Ovary (tissue), 7 donors: ENCODE measurements at regions not wholly inside any gene's neighbourhood (a gene's known extent, or its start where the extent isn't known, plus 50 kb on each side); places are given as distances from the start of the nearest gene placed in this dataset.

Source experiments
- DNase-seq, 5 donors: peaks; one replicate each; pipeline ENCODE4 v3.0.0-alpha.2; 2019 to 2020
- H3K27ac ChIP-seq, 2 donors: fragments of 200-600 bp; one replicate each; pipeline versions ENCODE4 v1.5.1 to v1.8.0; 2019 to 2022
- H3K27me3 ChIP-seq: fragments of 200-600 bp; one replicate; pipeline ENCODE4 v1.8.0; 2022
- H3K36me3 ChIP-seq: fragments of 200-600 bp; sonication (generic); one replicate; pipeline ENCODE4 v1.5.1; 2019
- H3K4me1 ChIP-seq: one replicate; pipeline ENCODE4 v1.8.1; 2013; ENCODE audit warnings: mild to moderate bottlenecking, moderate library complexity; ENCODE audit not compliant: insufficient read depth
- H3K4me3 ChIP-seq: fragments of 200-600 bp; sonication (generic); one replicate; pipeline ENCODE4 v1.5.1; 2017
- H3K9me3 ChIP-seq, 2 donors: fragments of 200-600 bp in 1 of 2; sonication (generic) in 1 of 2; one replicate each; pipeline versions ENCODE4 v1.5.1 to v1.8.1; 2013 to 2019; ENCODE audit warnings: mild to moderate bottlenecking in 1 of 2, moderate library complexity in 1 of 2
- CTCF ChIP-seq, 3 donors: fragments of 450-650 bp in 2 of 3; fragments of 200-600 bp in 1 of 3; IDR thresholded peaks; one replicate each; pipeline versions ENCODE4 v1.5.1 to v1.8.0; 2016 to 2022; ENCODE audit warnings: antibody characterized with exemption in 3 of 3, mild to moderate bottlenecking in 1 of 3
- EP300 ChIP-seq: sonication (generic); formaldehyde crosslinking; IDR thresholded peaks from one replicate; pipeline ENCODE4 v1.6.1; 2017; ENCODE audit warnings: antibody characterized with exemption
- POLR2A ChIP-seq: fragments of 450-650 bp; IDR thresholded peaks from one replicate; pipeline ENCODE4 v1.6.1; 2017; ENCODE audit warnings: antibody characterized with exemption, mild to moderate bottlenecking, moderate library complexity
- WGBS, 3 donors: extraction: QIAGEN DNeasy Blood & Tissue Kit in 1 of 3; methylation state at CpG; one replicate each; pipeline versions ENCODE4 v1.1.5 to v1.1.7; 2013 to 2017; 5-methylcytosine and 5-hydroxymethylcytosine counted together
- intact Hi-C, 4 donors: fragments of 100-400 bp; cut with DNase I; formaldehyde crosslinking; loops; one replicate each; pipeline versions ENCODE4 v1.11.0 to v1.15.1; 2022 to 2023
- donor health status: DM: no; HTN: no; CAD: no; lungs with moderate emphysema.
- donor health status: DM: no; HTN: no; CAD: no.
- donor health status: Bipolar disorder and iron deficiency.
- donor health status: DM: no; HTN: no; CAD: no.
- donor health status: DM: yes; HTN: yes; CAD: no.

- Histone ChIP-seq H3K27ac (no peak overlapping the region), H3K36me3 (no peaks in the 10 kb centered on the region), H3K9me3 (no peaks in the 10 kb centered on the region), H3K4me3 (no peak overlapping the region), H3K4me1 (no peaks in the 10 kb centered on the region), H3K27me3 (no peaks in the 10 kb centered on the region)
- intact Hi-C loops: no loop called here
- TF ChIP-seq POLR2A (no peak), EP300 (no peak), CTCF (IDR thresholded peaks at IDR 0.05) (no peak)
- WGBS, 3 donors: 20 to 47% (median 22%) methylated on average over 2 of the region's 2 CpGs
- DNase-seq: no peak
Observed at GRCh38 chr11:16555956-16556355, 182.5 kb upstream of the C11orf58 start.

- Histone ChIP-seq H3K4me3 (no peak overlapping the region), H3K27ac (no peak overlapping the region), H3K27me3 (no peaks in the 10 kb centered on the region), H3K36me3 (no peaks in the 10 kb centered on the region), H3K4me1 (no peaks in the 10 kb centered on the region), H3K9me3 (no peaks in the 10 kb centered on the region)
- TF ChIP-seq POLR2A (no peak), CTCF (IDR thresholded peaks at IDR 0.05) (no peak), EP300 (no peak)
- intact Hi-C loops: no loop called here
- 61 to 72% (median 64%) methylated on average over 2 of the region's 2 CpGs for WGBS, 3 donors
- no peak for DNase-seq
Observed at GRCh38 chr11:16554361-16554760, 184.1 kb upstream of the C11orf58 start.

GRCh38 chr11:16547879-16548278, 190.6 kb upstream of the C11orf58 start:
- no peak for DNase-seq
- H3K4me1 ChIP-seq: no peaks in the 10 kb centered on the region
- intact Hi-C loops: no loop called here
- 91 to 93% (median 92%) methylated on average over 4 of the region's 4 CpGs for WGBS, 3 donors
- TF ChIP-seq EP300 (no peak), POLR2A (no peak), CTCF (IDR thresholded peaks at IDR 0.05) (no peak)
- no peak overlapping the region for H3K27ac ChIP-seq
- no peaks in the 10 kb centered on the region for H3K36me3 ChIP-seq
- H3K27me3 ChIP-seq: no peaks in the 10 kb centered on the region
- no peak overlapping the region for H3K4me3 ChIP-seq
- H3K9me3 ChIP-seq: no peaks in the 10 kb centered on the region

GRCh38 chr11:16543642-16544041, 187.3 kb upstream of the SOX6 start:
- Histone ChIP-seq H3K4me3 (no peak overlapping the region), H3K4me1 (no peaks in the 10 kb centered on the region), H3K27me3 (no peaks in the 10 kb centered on the region), H3K36me3 (no peaks in the 10 kb centered on the region), H3K9me3 (no peaks in the 10 kb centered on the region), H3K27ac (no peak overlapping the region)
- no peak for DNase-seq
- intact Hi-C loops: no loop called here
- TF ChIP-seq EP300 (no peak), POLR2A (no peak), CTCF (IDR thresholded peaks at IDR 0.05) (no peak)
- WGBS, 3 donors: 91 to 96% (median 93%) methylated on average over 1 of the region's 1 CpG

- no peak overlapping the region for H3K27ac ChIP-seq
- intact Hi-C loops: no loop called here
- H3K9me3 ChIP-seq: no peaks in the 10 kb centered on the region
- H3K36me3 ChIP-seq: no peaks in the 10 kb centered on the region
- 90 to 97% (median 93%) methylated on average over 1 of the region's 1 CpG for WGBS, 3 donors
- H3K4me3 ChIP-seq: no peak overlapping the region
- DNase-seq: no peak
- no peaks in the 10 kb centered on the region for H3K27me3 ChIP-seq
- H3K4me1 ChIP-seq: no peaks in the 10 kb centered on the region
- TF ChIP-seq CTCF (IDR thresholded peaks at IDR 0.05): no peak
- no peak for TF ChIP-seq POLR2A
- TF ChIP-seq EP300: no peak
Observed at GRCh38 chr11:16542353-16542752, 186.0 kb upstream of the SOX6 start.
